Heart right ventricle (tissue), 16 donors: ENCODE measurements at regions not wholly inside any gene's neighbourhood (a gene's known extent, or its start where the extent isn't known, plus 50 kb on each side); places are given as distances from the start of the nearest gene placed in this dataset.

Source experiments
- ATAC-seq, 8 donors: fragments of 200-7000 bp; cut with Tn5 transposase; one replicate each; pipeline ENCODE4 v1.9.1; 2020; ENCODE audit warnings: mild to moderate bottlenecking in 8 of 8, moderate library complexity in 8 of 8, moderate number of reproducible peaks in 1 of 8
- DNase-seq, 2 donors: peaks; one replicate each; pipeline ENCODE4 v3.0.0-alpha.2; 2020
- H3K27ac ChIP-seq, 10 donors: fragments of 200-600 bp; sonication (generic) in 2 of 10; one replicate each; pipeline versions ENCODE4 v1.5.0 to v1.8.0; 2020 to 2022; ENCODE audit warnings: mild to moderate bottlenecking in 3 of 10
- H3K27me3 ChIP-seq, 7 donors: fragments of 200-600 bp; one replicate each; pipeline ENCODE4 v1.8.0; 2021 to 2022; ENCODE audit warnings: mild to moderate bottlenecking in 2 of 7
- H3K36me3 ChIP-seq, 9 donors: fragments of 200-600 bp; sonication (generic) in 1 of 9; one replicate each; pipeline versions ENCODE4 v1.5.0 to v1.8.0; 2020 to 2022; ENCODE audit warnings: mild to moderate bottlenecking in 2 of 9
- H3K4me1 ChIP-seq, 9 donors: fragments of 200-600 bp; sonication (generic) in 1 of 9; one replicate each; pipeline versions ENCODE4 v1.5.0 to v1.8.0; 2020 to 2022; ENCODE audit warnings: mild to moderate bottlenecking in 4 of 9
- H3K4me3 ChIP-seq, 10 donors: fragments of 200-600 bp; sonication (generic) in 2 of 10; one replicate each; pipeline versions ENCODE4 v1.5.0 to v1.8.0; 2020 to 2022; ENCODE audit warnings: mild to moderate bottlenecking in 7 of 10, moderate library complexity in 2 of 10
- H3K9me3 ChIP-seq, 11 donors: fragments of 200-600 bp in 10 of 11; sonication (generic) in 2 of 11; one replicate each; pipeline versions ENCODE4 v1.5.0 to v1.8.0; 2013 to 2022; ENCODE audit warnings: mild to moderate bottlenecking in 2 of 11, control low read depth in 1 of 11, moderate library complexity in 1 of 11
- CTCF ChIP-seq, 9 donors: fragments of 200-600 bp; sonication (generic) in 2 of 9; IDR thresholded peaks; one replicate each; pipeline versions ENCODE4 v1.5.0 to v1.8.0; 2021 to 2022; ENCODE audit warnings: antibody characterized with exemption in 9 of 9, mild to moderate bottlenecking in 5 of 9, moderate library complexity in 1 of 9
- WGBS, 2 donors: extraction: QIAGEN DNeasy Blood & Tissue Kit; methylation state at CpG; one replicate each; pipeline ENCODE4 v1.1.7; 2013; ENCODE audit warnings: inconsistent platforms in 1 of 2; 5-methylcytosine and 5-hydroxymethylcytosine counted together
- intact Hi-C, 10 donors: fragments of 100-400 bp; cut with DNase I; formaldehyde crosslinking; loops; one replicate each; pipeline versions ENCODE4 v1.11.1 to v1.14.2; 2022
- donor health status: Arrhythmogenic right ventricular cardiomyopathy.
- donor health status: ischemic (EF 13 %, LVEDD 7.1; RV severe dilation, severe dysfunction).
- donor health status: healthy with polysubstance abuse.
- donor health status: DM: no; HTN: yes; CAD: no.
- donor health status: DM: no; HTN: no; CAD: no.
- donor health status: ischemic (EF 25% LVEDD 6.9; RV normal size, moderate dysfunction).
- donor health status: ischemic (EF 25% LVEDD 5.7; RV mildly dilated, moderate dysfunction).
- donor health status: healthy.
- donor health status: DM: yes; HTN: yes; CAD: no.
- donor health status: Ischemic cardiomyopathy.
- donor health status: ischemic (EF 35%, LVEDD 5.7; RV mildly dilated, moderate dysfunction).
- donor health status: nonischemic (EF 11% LVEDD 7.7; RV severe dilation, severe dysfunction).
- donor health status: DM: yes; HTN: yes; CAD: no.
- donor health status: PGD.
- donor health status: ischemic (EF 29% LVEDD 5.4; RV normal size, mild dysfunction).
- donor health status: nonischemic (EF 23%, LVEDD 6.1; RV moderate dilation, normal function).

GRCh38 chr5:133850811-133851210 lies 117.6 kb downstream of the C5orf15 start:
- intact Hi-C loops: no loop called here
- 89 to 90% methylated on average over 5 of the region's 5 CpGs for WGBS, 2 donors

GRCh38 chr5:133849116-133849515 lies 119.3 kb downstream of the C5orf15 start:
- ATAC-seq: peak in 2 of 8 donors; percentile 25 to 27
- Histone ChIP-seq H3K4me3 (no peak overlapping the region), H3K27me3 (peaks cover 0 to 13% (median 0%) of the 10 kb centered on the region in 7 donors), H3K27ac (no peak overlapping the region), H3K36me3 (no peaks in the 10 kb centered on the region), H3K4me1 (peaks cover 0 to 5% (median 0%) of the 10 kb centered on the region in 9 donors), H3K9me3 (peaks cover 0 to 2% (median 0%) of the 10 kb centered on the region in 11 donors)
- whole genome bisulfite sequencing, 2 donors: 72 to 83% methylated on average over 8 of the region's 8 CpGs
- TF ChIP-seq CTCF (IDR thresholded peaks at IDR 0.05): no peak
- intact Hi-C loops: no loop called here
- DNase-seq: no peak

More at GRCh38 chr5:133850811-133851210, 117.6 kb downstream of the C5orf15 start:
- DNase-seq (no peak), ATAC-seq (no peak)
- TF ChIP-seq CTCF (IDR thresholded peaks at IDR 0.05): no peak
- peaks cover 0 to 5% (median 0%) of the 10 kb centered on the region in 9 donors for H3K4me1 ChIP-seq
- no peak overlapping the region for H3K27ac ChIP-seq
- no peak overlapping the region for H3K4me3 ChIP-seq
- H3K27me3 ChIP-seq: peaks cover 0 to 13% (median 0%) of the 10 kb centered on the region in 7 donors
- no peaks in the 10 kb centered on the region for H3K36me3 ChIP-seq
- peaks cover 0 to 2% (median 0%) of the 10 kb centered on the region in 11 donors for H3K9me3 ChIP-seq

- intact Hi-C loops: no loop called here
- WGBS, 2 donors: 73 to 81% methylated on average over 7 of the region's 7 CpGs
- Histone ChIP-seq H3K4me3 (no peak overlapping the region), H3K27me3 (peaks cover 0 to 13% (median 0%) of the 10 kb centered on the region in 7 donors), H3K36me3 (no peaks in the 10 kb centered on the region), H3K4me1 (peaks cover 0 to 5% (median 0%) of the 10 kb centered on the region in 9 donors), H3K9me3 (no peaks in the 10 kb centered on the region), H3K27ac (no peak overlapping the region)
- TF ChIP-seq CTCF (IDR thresholded peaks at IDR 0.05): no peak
- ATAC-seq: peak in 6 of 8 donors; percentile 38 to 64 (median 53)
- DNase-seq: no peak
Observed at GRCh38 chr5:133848341-133848811, 120.0 kb downstream of the C5orf15 start.

- intact Hi-C loops: no loop called here
- H3K27ac ChIP-seq: no peak overlapping the region
- H3K4me1 ChIP-seq: peaks cover 0 to 5% (median 0%) of the 10 kb centered on the region in 9 donors
- no peaks in the 10 kb centered on the region for H3K36me3 ChIP-seq
- TF ChIP-seq CTCF (IDR thresholded peaks at IDR 0.05): no peak
- no peak overlapping the region for H3K4me3 ChIP-seq
- peaks cover 0 to 13% (median 0%) of the 10 kb centered on the region in 7 donors for H3K27me3 ChIP-seq
- peak in 1 of 8 donors; percentile 14 for ATAC-seq
- DNase-seq: no peak
- no peaks in the 10 kb centered on the region for H3K9me3 ChIP-seq
- 90 to 97% methylated on average over 5 of the region's 5 CpGs for WGBS, 2 donors
Observed at GRCh38 chr5:133847886-133848285, 120.5 kb downstream of the C5orf15 start.
